Fibroblast of lung (primary cell): ENCODE measurements at regions not wholly inside any gene's neighbourhood (a gene's known extent, or its start where the extent isn't known, plus 50 kb on each side); places are given as distances from the start of the nearest gene placed in this dataset.

Experiments used
- EZH2 ChIP-seq: IDR thresholded peaks from 2 replicates; pipeline ENCODE4 v1.5.1; 2012; ENCODE audit warnings: low read length, control low read depth, mild to moderate bottlenecking; ENCODE audit errors: missing control alignments
- TF ChIP-seq, protein P1 (sequence below), 2 donors: IDR thresholded peaks in 1 of 2; conservative IDR thresholded peaks in 1 of 2; 1 replicate in 1 of 2; 2 replicates in 1 of 2; pipeline ENCODE4 v1.5.1; 2011 to 2012; ENCODE audit warnings: low read length in 2 of 2, control low read depth in 1 of 2, inconsistent platforms in 1 of 2, low read depth in 1 of 2, mild to moderate bottlenecking in 1 of 2

- TF ChIP-seq, protein P1, sequence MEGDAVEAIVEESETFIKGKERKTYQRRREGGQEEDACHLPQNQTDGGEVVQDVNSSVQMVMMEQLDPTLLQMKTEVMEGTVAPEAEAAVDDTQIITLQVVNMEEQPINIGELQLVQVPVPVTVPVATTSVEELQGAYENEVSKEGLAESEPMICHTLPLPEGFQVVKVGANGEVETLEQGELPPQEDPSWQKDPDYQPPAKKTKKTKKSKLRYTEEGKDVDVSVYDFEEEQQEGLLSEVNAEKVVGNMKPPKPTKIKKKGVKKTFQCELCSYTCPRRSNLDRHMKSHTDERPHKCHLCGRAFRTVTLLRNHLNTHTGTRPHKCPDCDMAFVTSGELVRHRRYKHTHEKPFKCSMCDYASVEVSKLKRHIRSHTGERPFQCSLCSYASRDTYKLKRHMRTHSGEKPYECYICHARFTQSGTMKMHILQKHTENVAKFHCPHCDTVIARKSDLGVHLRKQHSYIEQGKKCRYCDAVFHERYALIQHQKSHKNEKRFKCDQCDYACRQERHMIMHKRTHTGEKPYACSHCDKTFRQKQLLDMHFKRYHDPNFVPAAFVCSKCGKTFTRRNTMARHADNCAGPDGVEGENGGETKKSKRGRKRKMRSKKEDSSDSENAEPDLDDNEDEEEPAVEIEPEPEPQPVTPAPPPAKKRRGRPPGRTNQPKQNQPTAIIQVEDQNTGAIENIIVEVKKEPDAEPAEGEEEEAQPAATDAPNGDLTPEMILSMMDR (conservative IDR thresholded peaks at IDR 0.05 in 1 of 2, IDR thresholded peaks at IDR 0.05 in 1 of 2; ENCODE audit: low read depth in 1 of 2, low read length in 2 of 2): no peak
- TF ChIP-seq EZH2: no peak
Observed at GRCh38 chr11:96885912-96886311, 496.1 kb downstream of the JRKL start.
